Mesenchymal stem cell (in vitro differentiated cells and primary cell): ENCODE measurements at regions not wholly inside any gene's neighbourhood (a gene's known extent, or its start where the extent isn't known, plus 50 kb on each side); places are given as distances from the start of the nearest gene placed in this dataset.

Experiments
- DNase-seq: peaks from one replicate; pipeline ENCODE4 v3.0.0-alpha.2; 2013
- H2AFZ ChIP-seq: one replicate; pipeline ENCODE4 v1.6.1; 2013; ENCODE audit warnings: low read depth, mild to moderate bottlenecking, control low read depth, inconsistent platforms, low read length, moderate library complexity
- H2AK5ac ChIP-seq: 2 replicates; pipeline ENCODE4 v1.6.1; 2013; ENCODE audit warnings: low read length, moderate library complexity, mild to moderate bottlenecking, inconsistent platforms; ENCODE audit not compliant: severe bottlenecking
- H2BK120ac ChIP-seq: one replicate; pipeline ENCODE4 v1.6.1; 2013; ENCODE audit warnings: low read depth, mild to moderate bottlenecking, inconsistent platforms, low read length, moderate library complexity
- H2BK12ac ChIP-seq, 2 experiments: one replicate each; pipeline ENCODE4 v1.6.1; 2013; ENCODE audit warnings: inconsistent platforms in 2 of 2, low read length in 2 of 2, mild to moderate bottlenecking in 2 of 2, moderate library complexity in 2 of 2, control low read depth in 1 of 2
- H2BK15ac ChIP-seq: one replicate; pipeline ENCODE4 v1.6.1; 2013; ENCODE audit warnings: mild to moderate bottlenecking, low read depth, inconsistent platforms; ENCODE audit not compliant: poor library complexity, severe bottlenecking
- H2BK5ac ChIP-seq: 2 replicates; pipeline ENCODE4 v1.6.1; 2013; ENCODE audit warnings: low read depth, mild to moderate bottlenecking, low read length, control low read depth, inconsistent platforms; ENCODE audit not compliant: poor library complexity, severe bottlenecking
- H3K14ac ChIP-seq, 2 experiments: one replicate each; pipeline ENCODE4 v1.6.1; 2013; ENCODE audit warnings: inconsistent platforms in 2 of 2, low read length in 2 of 2, control low read depth in 1 of 2, mild to moderate bottlenecking in 1 of 2, moderate library complexity in 1 of 2
- H3K18ac ChIP-seq, 2 experiments: one replicate each; pipeline ENCODE4 v1.6.1; 2013; ENCODE audit warnings: inconsistent platforms in 2 of 2, low read length in 2 of 2, control low read depth in 1 of 2, low read depth in 1 of 2, mild to moderate bottlenecking in 1 of 2
- H3K23ac ChIP-seq, 2 experiments: one replicate each; pipeline ENCODE4 v1.6.1; 2013; ENCODE audit warnings: inconsistent platforms in 2 of 2, low read length in 2 of 2, mild to moderate bottlenecking in 2 of 2, moderate library complexity in 2 of 2, control low read depth in 1 of 2
- H3K27ac ChIP-seq: 2 replicates; pipeline ENCODE4 v1.5.1; 2013; ENCODE audit warnings: mild to moderate bottlenecking, moderate library complexity, low read length, control low read depth, inconsistent platforms; ENCODE audit not compliant: poor library complexity, severe bottlenecking
- H3K27me3 ChIP-seq, 2 experiments: 2 replicates each; pipeline versions ENCODE4 v1.6.1 to v1.7.0; 2013; ENCODE audit warnings: low read length in 2 of 2, mild to moderate bottlenecking in 2 of 2, moderate library complexity in 2 of 2, control low read depth in 1 of 2, inconsistent platforms in 1 of 2; ENCODE audit not compliant: control insufficient read depth in 1 of 2, insufficient read depth in 1 of 2
- H3K36me3 ChIP-seq, 2 experiments: 2 replicates each; pipeline versions ENCODE4 v1.6.1 to v1.7.0; 2013; ENCODE audit warnings: low read length in 2 of 2, control low read depth in 1 of 2, inconsistent platforms in 1 of 2, low read depth in 1 of 2, mild to moderate bottlenecking in 1 of 2; ENCODE audit not compliant: insufficient read depth in 2 of 2, control insufficient read depth in 1 of 2
- H3K4ac ChIP-seq, 2 experiments: one replicate each; pipeline ENCODE4 v1.6.1; 2013; ENCODE audit warnings: inconsistent platforms in 2 of 2, low read length in 2 of 2, mild to moderate bottlenecking in 2 of 2, moderate library complexity in 2 of 2, control low read depth in 1 of 2, low read depth in 1 of 2
- H3K4me1 ChIP-seq: 2 replicates; pipeline ENCODE4 v1.6.1; 2013; ENCODE audit warnings: low read depth, low read length, control low read depth; ENCODE audit not compliant: control insufficient read depth, insufficient read depth
- H3K4me2 ChIP-seq: 2 replicates; pipeline ENCODE4 v1.6.1; 2013; ENCODE audit warnings: low read length, mild to moderate bottlenecking, inconsistent platforms; ENCODE audit not compliant: poor library complexity, severe bottlenecking
- H3K4me3 ChIP-seq, 2 experiments: 2 replicates each; pipeline versions ENCODE4 v1.5.1 to v1.7.0; 2013; ENCODE audit warnings: low read length in 2 of 2, mild to moderate bottlenecking in 2 of 2, control low read depth in 1 of 2, low read depth in 1 of 2; ENCODE audit not compliant: insufficient read depth in 1 of 2
- H3K79me1 ChIP-seq: replicated peaks from 2 replicates; pipeline ENCODE4 v1.6.1; 2013; ENCODE audit warnings: mild to moderate bottlenecking, control low read depth, low read length, inconsistent platforms; ENCODE audit not compliant: poor library complexity, severe bottlenecking
- H3K9ac ChIP-seq: 2 replicates; pipeline ENCODE4 v1.7.0; 2013; ENCODE audit warnings: mild to moderate bottlenecking, low read length, moderate library complexity
- H3K9me3 ChIP-seq: 2 replicates; pipeline ENCODE4 v1.7.0; 2013; ENCODE audit warnings: mild to moderate bottlenecking, low read length; ENCODE audit not compliant: control insufficient read depth
- H4K8ac ChIP-seq: one replicate; pipeline ENCODE4 v1.6.1; 2013; ENCODE audit warnings: inconsistent platforms, mild to moderate bottlenecking, low read length, moderate library complexity
- H4K91ac ChIP-seq: one replicate; pipeline ENCODE4 v1.6.1; 2013; ENCODE audit warnings: mild to moderate bottlenecking, low read length, inconsistent platforms
- WGBS: methylation state at CpG from one replicate; pipeline ENCODE4 v1.1.7; 2013; ENCODE audit warnings: mixed read lengths; 5-methylcytosine and 5-hydroxymethylcytosine counted together

GRCh38 chr21:16863908-16864307 lies 648.9 kb upstream of the CXADR start:
- H3K14ac ChIP-seq: no peak overlapping the region
- no peak overlapping the region for H4K8ac ChIP-seq
- no peaks in the 10 kb centered on the region for H3K27me3 ChIP-seq
- no peak overlapping the region for H2BK120ac ChIP-seq
- H3K4me1 ChIP-seq: no peaks in the 10 kb centered on the region
- H3K4ac ChIP-seq: no peak overlapping the region
- no peak overlapping the region for H2BK5ac ChIP-seq
- WGBS: no CpG with 5 or more reads among the region's 4 CpGs
- no peak overlapping the region for H2BK12ac ChIP-seq
- no peak overlapping the region for H3K9ac ChIP-seq
- DNase-seq: no peak
- H3K9me3 ChIP-seq: no peaks in the 10 kb centered on the region
- H3K18ac ChIP-seq: no peak overlapping the region
- H2BK15ac ChIP-seq: no peak overlapping the region
- H3K36me3 ChIP-seq: no peaks in the 10 kb centered on the region
- no peak overlapping the region for H3K4me3 ChIP-seq
- no peak overlapping the region for H3K4me2 ChIP-seq
- H3K27ac ChIP-seq: no peak overlapping the region
- H3K23ac ChIP-seq: no peak overlapping the region
- no peak overlapping the region for H2AFZ ChIP-seq
- H2AK5ac ChIP-seq: no peak overlapping the region
- H3K79me1 ChIP-seq: no peaks in the 10 kb centered on the region
- H4K91ac ChIP-seq: no peak overlapping the region

DNA sequence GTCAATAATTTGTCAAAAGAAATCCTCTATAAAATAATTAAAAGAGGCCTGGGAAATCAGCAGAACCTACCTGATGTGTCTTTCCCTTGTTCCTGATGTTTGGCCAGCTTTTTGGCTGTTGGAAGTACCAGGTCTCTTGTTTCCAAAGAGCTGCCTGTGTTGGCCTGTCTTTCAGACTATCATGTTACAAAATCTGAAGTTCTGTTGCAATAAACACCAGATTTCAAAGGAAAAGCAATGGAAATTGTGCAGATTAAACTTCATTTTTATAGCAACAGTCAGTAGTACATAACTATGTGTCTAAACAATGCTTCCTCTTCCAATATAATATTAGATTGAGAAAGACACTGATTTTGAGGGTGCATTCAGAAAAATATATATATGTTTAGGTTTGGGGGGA lies 647.2 kb upstream of the CXADR start:
- Histone ChIP-seq H3K79me1 (no peaks in the 10 kb centered on the region), H3K9me3 (no peaks in the 10 kb centered on the region), H2BK12ac (no peak overlapping the region), H3K36me3 (no peaks in the 10 kb centered on the region), H3K4me2 (no peak overlapping the region), H3K4me3 (no peak overlapping the region), H2BK120ac (no peak overlapping the region), H3K4me1 (no peaks in the 10 kb centered on the region), H3K27me3 (no peaks in the 10 kb centered on the region), H2AK5ac (no peak overlapping the region), H3K27ac (no peak overlapping the region), H2AFZ (no peak overlapping the region), H3K14ac (no peak overlapping the region), H3K9ac (no peak overlapping the region), H3K18ac (no peak overlapping the region), H3K4ac (no peak overlapping the region), H4K8ac (no peak overlapping the region), H4K91ac (no peak overlapping the region), H2BK15ac (no peak overlapping the region), H3K23ac (no peak overlapping the region), H2BK5ac (no peak overlapping the region)
- DNase-seq: no peak

DNA sequence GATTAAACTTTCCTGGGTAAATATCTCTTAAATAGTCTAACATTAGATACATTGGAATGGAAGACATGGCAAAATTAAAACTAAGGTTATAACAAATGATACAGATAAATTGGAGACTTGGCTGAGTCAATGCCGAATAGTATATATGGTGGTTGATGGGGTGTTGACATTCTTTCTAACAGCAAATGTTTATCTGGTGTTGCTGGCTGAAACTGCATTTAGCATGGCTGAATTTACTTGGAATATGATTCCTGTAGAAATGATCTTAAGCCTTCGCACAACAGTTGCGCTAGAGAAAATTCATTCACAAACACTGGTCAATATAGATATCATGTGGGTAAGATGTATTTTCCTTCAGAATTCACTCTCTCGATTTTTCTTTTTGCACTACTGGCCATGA lies 646.0 kb upstream of the CXADR start:
- H3K4ac ChIP-seq: no peak overlapping the region
- H2BK15ac ChIP-seq: no peak overlapping the region
- H2BK12ac ChIP-seq: no peak overlapping the region
- no peak for DNase-seq
- 94% methylated on average over 1 of the region's 4 CpGs for WGBS
- H3K9me3 ChIP-seq: no peaks in the 10 kb centered on the region
- H3K14ac ChIP-seq: no peak overlapping the region
- H2AK5ac ChIP-seq: no peak overlapping the region
- no peaks in the 10 kb centered on the region for H3K36me3 ChIP-seq
- H4K91ac ChIP-seq: no peak overlapping the region
- H3K4me2 ChIP-seq: no peak overlapping the region
- no peak overlapping the region for H2BK120ac ChIP-seq
- H3K4me1 ChIP-seq: no peaks in the 10 kb centered on the region
- no peak overlapping the region for H4K8ac ChIP-seq
- no peak overlapping the region for H3K27ac ChIP-seq
- no peak overlapping the region for H3K4me3 ChIP-seq
- no peak overlapping the region for H3K9ac ChIP-seq
- H2AFZ ChIP-seq: no peak overlapping the region
- H3K23ac ChIP-seq: no peak overlapping the region
- no peaks in the 10 kb centered on the region for H3K79me1 ChIP-seq
- no peak overlapping the region for H2BK5ac ChIP-seq
- no peak overlapping the region for H3K18ac ChIP-seq
- H3K27me3 ChIP-seq: no peaks in the 10 kb centered on the region

DNA sequence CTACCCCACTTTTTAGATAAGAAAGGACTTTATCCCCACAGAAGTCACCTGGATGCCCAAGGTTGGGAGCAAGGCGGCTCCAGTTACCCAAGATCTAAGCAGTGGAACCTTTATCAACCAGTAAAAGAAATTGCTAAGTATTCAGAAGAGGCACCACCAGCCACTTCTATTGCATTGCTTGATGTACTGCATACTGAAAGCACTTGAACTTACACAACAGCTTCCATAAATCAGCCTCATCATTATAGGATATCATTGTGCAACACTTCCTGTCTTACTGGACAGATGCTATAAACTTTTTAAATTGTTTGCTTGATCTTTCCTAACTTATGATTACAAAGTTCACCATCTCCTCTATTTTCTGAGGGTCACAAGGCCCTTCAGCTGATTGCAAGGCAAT lies 642.7 kb upstream of the CXADR start:
- WGBS: 57% methylated on average over 1 of the region's 1 CpG
- no peak overlapping the region for H3K14ac ChIP-seq
- H3K79me1 ChIP-seq: no peaks in the 10 kb centered on the region
- H3K4me1 ChIP-seq: no peaks in the 10 kb centered on the region
- no peak overlapping the region for H3K23ac ChIP-seq
- no peak overlapping the region for H2AK5ac ChIP-seq
- no peak overlapping the region for H2BK120ac ChIP-seq
- no peak overlapping the region for H3K4ac ChIP-seq
- no peak overlapping the region for H2BK12ac ChIP-seq
- peak; percentile 79 for DNase-seq
- no peak overlapping the region for H4K91ac ChIP-seq
- H2BK15ac ChIP-seq: no peak overlapping the region
- no peaks in the 10 kb centered on the region for H3K36me3 ChIP-seq
- H3K18ac ChIP-seq: no peak overlapping the region
- no peak overlapping the region for H3K4me2 ChIP-seq
- H3K27me3 ChIP-seq: no peaks in the 10 kb centered on the region
- H3K9ac ChIP-seq: no peak overlapping the region
- H3K9me3 ChIP-seq: no peaks in the 10 kb centered on the region
- no peak overlapping the region for H4K8ac ChIP-seq
- H3K27ac ChIP-seq: no peak overlapping the region
- H2AFZ ChIP-seq: no peak overlapping the region
- no peak overlapping the region for H2BK5ac ChIP-seq
- no peak overlapping the region for H3K4me3 ChIP-seq
